ENCODE measurements at regions not wholly inside any gene's neighbourhood (a gene's known extent, or its start where the extent isn't known, plus 50 kb on each side); places are given as distances from the start of the nearest gene placed in this dataset.

DNA sequence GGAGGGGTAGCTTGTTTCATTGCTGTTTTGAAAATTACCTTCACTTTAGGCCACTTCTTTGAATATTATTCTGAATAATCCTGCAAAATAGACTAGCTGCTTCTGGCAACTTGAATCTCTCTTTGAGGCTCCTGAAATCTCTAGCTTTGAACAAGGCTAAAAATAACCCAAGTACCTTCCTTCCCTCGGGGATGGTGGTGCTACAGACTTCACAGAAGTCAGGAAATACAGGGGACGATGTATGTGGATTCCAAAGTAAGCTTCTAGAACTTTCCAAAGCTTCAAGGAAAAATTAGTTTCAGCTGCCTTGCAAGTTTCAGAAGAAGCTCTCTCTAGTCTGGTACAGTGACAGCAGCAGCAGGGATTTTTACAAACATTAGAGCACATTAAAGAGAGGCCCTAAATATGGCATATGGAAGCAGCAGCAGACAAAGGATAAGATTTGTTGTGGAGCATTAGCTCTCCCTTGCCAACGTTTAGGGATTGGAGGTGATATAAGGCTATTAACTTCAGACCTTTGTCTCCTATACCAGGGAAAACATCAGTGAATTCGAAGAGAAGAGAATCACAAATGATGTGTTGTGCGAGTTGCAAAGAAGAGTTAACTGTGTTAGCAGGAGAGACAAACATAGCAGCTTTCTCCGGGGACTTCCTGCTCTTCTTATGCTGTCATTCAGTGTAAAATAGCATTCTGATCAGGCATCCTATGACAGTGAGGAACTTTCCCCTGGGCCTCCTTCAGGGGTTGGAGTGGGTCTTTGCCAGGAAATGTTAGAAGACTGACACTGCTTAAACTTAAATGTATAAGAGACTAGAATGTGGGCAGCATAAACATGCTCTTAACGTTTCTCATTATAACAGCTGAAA is 783.0 kb upstream of the ARPP21 start:
- no peak overlapping the region for H3K27ac ChIP-seq (ENCODE audit: low read depth, low read length)
- no peak overlapping the region for H3K4me3 ChIP-seq (ENCODE audit: low read depth, low read length)
- no peaks in the 10 kb centered on the region for H3K36me3 ChIP-seq (ENCODE audit: control insufficient read depth, insufficient read depth, low read length)
- H3K9me3 ChIP-seq (ENCODE audit: control insufficient read depth, insufficient read depth, low read length): no peaks in the 10 kb centered on the region
- no peaks in the 10 kb centered on the region for H3K27me3 ChIP-seq (ENCODE audit: control insufficient read depth, insufficient read depth, low read length)
- 33% methylated on average over 3 of the region's 7 CpGs for WGBS (ENCODE audit: insufficient coverage)
- peak in 3 of 6 donors; percentile 10 to 56 (median 54) for DNase-seq (ENCODE audit: low read depth in 4 of 6, low spot score in 6 of 6)
- no peaks in the 10 kb centered on the region for H3K4me1 ChIP-seq (ENCODE audit: control insufficient read depth, insufficient read depth, low read length)

GRCh38 chr3:34858067-34858660 is 781.2 kb upstream of the ARPP21 start:
- no peaks in the 10 kb centered on the region for H3K27me3 ChIP-seq (ENCODE audit: control insufficient read depth, insufficient read depth, low read length)
- H3K36me3 ChIP-seq (ENCODE audit: control insufficient read depth, insufficient read depth, low read length): no peaks in the 10 kb centered on the region
- no peaks in the 10 kb centered on the region for H3K4me1 ChIP-seq (ENCODE audit: control insufficient read depth, insufficient read depth, low read length)
- WGBS (ENCODE audit: insufficient coverage): 67% methylated on average over 1 of the region's 3 CpGs
- no peaks in the 10 kb centered on the region for H3K9me3 ChIP-seq (ENCODE audit: control insufficient read depth, insufficient read depth, low read length)
- no peak overlapping the region for H3K4me3 ChIP-seq (ENCODE audit: low read depth, low read length)
- DNase-seq (ENCODE audit: low read depth in 4 of 6, low spot score in 6 of 6): no peak
- no peak overlapping the region for H3K27ac ChIP-seq (ENCODE audit: low read depth, low read length)

GRCh38 chr3:34859746-34860145 is 779.6 kb upstream of the ARPP21 start:
- WGBS (ENCODE audit: insufficient coverage): no CpG with 5 or more reads among the region's 1 CpG
- Histone ChIP-seq H3K27me3 (ENCODE audit: control insufficient read depth, insufficient read depth, low read length) (no peaks in the 10 kb centered on the region), H3K4me1 (ENCODE audit: control insufficient read depth, insufficient read depth, low read length) (no peaks in the 10 kb centered on the region), H3K9me3 (ENCODE audit: control insufficient read depth, insufficient read depth, low read length) (no peaks in the 10 kb centered on the region), H3K27ac (ENCODE audit: low read depth, low read length) (no peak overlapping the region), H3K36me3 (ENCODE audit: control insufficient read depth, insufficient read depth, low read length) (no peaks in the 10 kb centered on the region), H3K4me3 (ENCODE audit: low read depth, low read length) (no peak overlapping the region)
- peak in 1 of 6 donors; percentile 30 for DNase-seq (ENCODE audit: low read depth in 4 of 6, low spot score in 6 of 6)

DNA sequence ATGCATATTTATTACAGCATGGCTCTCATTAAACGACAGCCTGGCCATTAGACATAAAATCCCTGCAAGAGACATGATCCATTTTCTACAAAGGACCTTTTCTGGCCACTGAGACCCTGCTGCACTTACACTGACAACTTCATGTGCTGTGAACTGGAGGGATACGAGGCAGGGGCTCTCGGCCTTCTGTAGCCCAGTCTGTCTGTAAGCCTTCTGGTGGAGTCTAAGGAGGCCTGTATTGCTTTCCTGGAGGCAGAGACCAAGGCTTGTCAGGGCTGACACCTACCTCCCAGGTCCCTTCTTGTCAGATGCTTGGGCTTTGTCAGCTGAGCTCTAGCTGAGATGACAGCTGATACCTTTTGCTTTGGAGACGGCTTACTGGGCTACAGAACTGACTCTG is 776.9 kb upstream of the ARPP21 start:
- 92% methylated on average over 3 of the region's 4 CpGs for WGBS (ENCODE audit: insufficient coverage)

GRCh38 chr3:34863485-34863884 is 775.8 kb upstream of the ARPP21 start:
- H3K27me3 ChIP-seq (ENCODE audit: control insufficient read depth, insufficient read depth, low read length): no peaks in the 10 kb centered on the region
- 89% methylated on average over 1 of the region's 1 CpG for WGBS (ENCODE audit: insufficient coverage)
- H3K27ac ChIP-seq (ENCODE audit: low read depth, low read length): no peak overlapping the region
- no peaks in the 10 kb centered on the region for H3K4me1 ChIP-seq (ENCODE audit: control insufficient read depth, insufficient read depth, low read length)
- no peak overlapping the region for H3K4me3 ChIP-seq (ENCODE audit: low read depth, low read length)
- DNase-seq (ENCODE audit: low read depth in 4 of 6, low spot score in 6 of 6): no peak
- no peaks in the 10 kb centered on the region for H3K9me3 ChIP-seq (ENCODE audit: control insufficient read depth, insufficient read depth, low read length)
- H3K36me3 ChIP-seq (ENCODE audit: control insufficient read depth, insufficient read depth, low read length): no peaks in the 10 kb centered on the region

More for the DNA sequence above, 776.9 kb upstream of the ARPP21 start:
- DNase-seq (ENCODE audit: low read depth in 4 of 6, low spot score in 6 of 6): peak in 1 of 6 donors; percentile 31
- Histone ChIP-seq H3K9me3 (ENCODE audit: control insufficient read depth, insufficient read depth, low read length) (no peaks in the 10 kb centered on the region), H3K27ac (ENCODE audit: low read depth, low read length) (no peak overlapping the region), H3K36me3 (ENCODE audit: control insufficient read depth, insufficient read depth, low read length) (no peaks in the 10 kb centered on the region), H3K4me3 (ENCODE audit: low read depth, low read length) (no peak overlapping the region), H3K27me3 (ENCODE audit: control insufficient read depth, insufficient read depth, low read length) (no peaks in the 10 kb centered on the region), H3K4me1 (ENCODE audit: control insufficient read depth, insufficient read depth, low read length) (no peaks in the 10 kb centered on the region)

- Histone ChIP-seq H3K27me3 (ENCODE audit: control insufficient read depth, insufficient read depth, low read length) (no peaks in the 10 kb centered on the region), H3K4me1 (ENCODE audit: control insufficient read depth, insufficient read depth, low read length) (no peaks in the 10 kb centered on the region), H3K36me3 (ENCODE audit: control insufficient read depth, insufficient read depth, low read length) (no peaks in the 10 kb centered on the region), H3K9me3 (ENCODE audit: control insufficient read depth, insufficient read depth, low read length) (no peaks in the 10 kb centered on the region), H3K4me3 (ENCODE audit: low read depth, low read length) (no peak overlapping the region), H3K27ac (ENCODE audit: low read depth, low read length) (no peak overlapping the region)
- WGBS (ENCODE audit: insufficient coverage): no CpG with 5 or more reads among the region's 3 CpGs
- no peak for DNase-seq (ENCODE audit: low read depth in 4 of 6, low spot score in 6 of 6)
Observed at GRCh38 chr3:34864011-34864410, 775.3 kb upstream of the ARPP21 start.

- H3K27me3 ChIP-seq (ENCODE audit: control insufficient read depth, insufficient read depth, low read length): no peaks in the 10 kb centered on the region
- no peak overlapping the region for H3K27ac ChIP-seq (ENCODE audit: low read depth, low read length)
- no peaks in the 10 kb centered on the region for H3K4me1 ChIP-seq (ENCODE audit: control insufficient read depth, insufficient read depth, low read length)
- H3K4me3 ChIP-seq (ENCODE audit: low read depth, low read length): no peak overlapping the region
- H3K9me3 ChIP-seq (ENCODE audit: control insufficient read depth, insufficient read depth, low read length): no peaks in the 10 kb centered on the region
- WGBS (ENCODE audit: insufficient coverage): no CpG with 5 or more reads among the region's 2 CpGs
- peak in 1 of 6 donors; percentile 62 for DNase-seq (ENCODE audit: low read depth in 4 of 6, low spot score in 6 of 6)
- H3K36me3 ChIP-seq (ENCODE audit: control insufficient read depth, insufficient read depth, low read length): no peaks in the 10 kb centered on the region
Observed at GRCh38 chr3:34865346-34865745, 774.0 kb upstream of the ARPP21 start.

DNA sequence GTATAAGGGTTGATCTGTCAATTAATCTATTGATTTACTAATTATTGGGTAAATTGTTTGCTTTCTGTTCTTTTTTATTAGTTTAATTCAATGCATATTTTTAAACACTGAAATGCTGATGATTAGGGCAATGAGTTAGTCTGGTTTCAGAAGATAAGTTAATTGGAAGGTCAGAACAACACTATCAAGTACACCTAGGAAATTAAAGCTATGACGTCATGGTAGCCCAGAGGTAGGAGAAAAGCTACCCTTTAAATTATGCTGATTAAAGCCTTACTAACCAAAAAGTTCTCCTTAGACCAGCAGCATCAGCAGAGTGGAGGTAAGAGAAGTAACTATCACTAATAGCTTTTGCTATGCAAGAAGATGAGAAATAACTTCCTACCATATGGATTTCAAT is 770.4 kb upstream of the ARPP21 start:
- no CpG with 5 or more reads among the region's 1 CpG for WGBS (ENCODE audit: insufficient coverage)
- Histone ChIP-seq H3K4me3 (ENCODE audit: low read depth, low read length) (no peak overlapping the region), H3K4me1 (ENCODE audit: control insufficient read depth, insufficient read depth, low read length) (no peaks in the 10 kb centered on the region), H3K27me3 (ENCODE audit: control insufficient read depth, insufficient read depth, low read length) (no peaks in the 10 kb centered on the region), H3K9me3 (ENCODE audit: control insufficient read depth, insufficient read depth, low read length) (no peaks in the 10 kb centered on the region), H3K27ac (ENCODE audit: low read depth, low read length) (no peak overlapping the region), H3K36me3 (ENCODE audit: control insufficient read depth, insufficient read depth, low read length) (no peaks in the 10 kb centered on the region)
- no peak for DNase-seq (ENCODE audit: low read depth in 4 of 6, low spot score in 6 of 6)

GRCh38 chr3:34869696-34870095 is 769.6 kb upstream of the ARPP21 start:
- H3K4me1 ChIP-seq (ENCODE audit: control insufficient read depth, insufficient read depth, low read length): no peaks in the 10 kb centered on the region
- H3K36me3 ChIP-seq (ENCODE audit: control insufficient read depth, insufficient read depth, low read length): no peaks in the 10 kb centered on the region
- WGBS (ENCODE audit: insufficient coverage): no CpG with 5 or more reads among the region's 1 CpG
- H3K27ac ChIP-seq (ENCODE audit: low read depth, low read length): no peak overlapping the region
- DNase-seq (ENCODE audit: low read depth in 4 of 6, low spot score in 6 of 6): no peak
- no peaks in the 10 kb centered on the region for H3K9me3 ChIP-seq (ENCODE audit: control insufficient read depth, insufficient read depth, low read length)
- H3K27me3 ChIP-seq (ENCODE audit: control insufficient read depth, insufficient read depth, low read length): no peaks in the 10 kb centered on the region
- no peak overlapping the region for H3K4me3 ChIP-seq (ENCODE audit: low read depth, low read length)

DNA sequence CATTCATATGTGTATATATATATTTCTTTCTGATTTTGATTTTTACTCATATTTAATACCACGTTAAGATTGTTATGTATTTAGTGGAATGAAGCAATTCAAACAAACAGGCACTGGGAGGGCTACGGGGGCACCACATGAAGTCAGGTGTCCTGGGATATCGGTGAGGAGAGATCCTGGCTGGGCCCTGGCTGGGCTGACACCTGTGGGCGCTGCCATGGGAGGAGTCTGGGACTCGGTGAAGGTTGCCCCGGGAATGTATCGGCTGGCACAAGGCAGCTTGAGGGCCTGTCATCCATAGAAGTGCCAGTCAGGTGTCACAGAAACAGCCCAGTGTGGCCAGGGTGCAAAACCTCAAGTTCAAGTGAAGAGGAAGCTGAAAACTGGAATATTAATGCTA is 766.9 kb upstream of the ARPP21 start:
- 97% methylated on average over 6 of the region's 7 CpGs for WGBS (ENCODE audit: insufficient coverage)
- no peaks in the 10 kb centered on the region for H3K36me3 ChIP-seq (ENCODE audit: control insufficient read depth, insufficient read depth, low read length)
- H3K27ac ChIP-seq (ENCODE audit: low read depth, low read length): no peak overlapping the region
- H3K27me3 ChIP-seq (ENCODE audit: control insufficient read depth, insufficient read depth, low read length): no peaks in the 10 kb centered on the region
- no peak overlapping the region for H3K4me3 ChIP-seq (ENCODE audit: low read depth, low read length)
- H3K4me1 ChIP-seq (ENCODE audit: control insufficient read depth, insufficient read depth, low read length): no peaks in the 10 kb centered on the region
- DNase-seq (ENCODE audit: low read depth in 4 of 6, low spot score in 6 of 6): no peak
- no peaks in the 10 kb centered on the region for H3K9me3 ChIP-seq (ENCODE audit: control insufficient read depth, insufficient read depth, low read length)

Measured in spinal cord (tissue), 9 donors.